ENCODE measurements at regions not wholly inside any gene's neighbourhood (a gene's known extent, or its start where the extent isn't known, plus 50 kb on each side); places are given as distances from the start of the nearest gene placed in this dataset.

DNA sequence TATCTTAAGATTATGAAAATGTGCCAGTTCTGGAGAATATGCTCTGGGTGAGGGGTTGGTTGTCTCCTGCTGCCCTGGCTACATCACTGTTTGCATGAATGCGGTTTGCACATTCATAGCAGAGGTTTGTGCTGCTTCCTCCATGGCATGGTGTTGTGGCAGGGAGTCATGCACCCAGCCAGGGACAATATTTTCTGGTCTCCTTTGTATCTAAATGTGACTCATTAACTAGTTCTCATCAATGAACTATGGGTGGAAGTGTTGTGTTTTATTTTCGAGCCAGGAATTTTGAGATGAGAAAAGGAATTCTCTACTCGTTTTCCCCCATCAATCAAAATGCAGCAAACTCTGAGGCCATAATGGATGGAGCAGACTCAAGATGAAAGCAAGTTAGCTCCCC is 527.3 kb downstream of the SNAPC1 start:
- in situ Hi-C loops (cut with MboI; ENCODE audit: low sequenced_read_pairs in 4 of 4), result no loop called here

DNA sequence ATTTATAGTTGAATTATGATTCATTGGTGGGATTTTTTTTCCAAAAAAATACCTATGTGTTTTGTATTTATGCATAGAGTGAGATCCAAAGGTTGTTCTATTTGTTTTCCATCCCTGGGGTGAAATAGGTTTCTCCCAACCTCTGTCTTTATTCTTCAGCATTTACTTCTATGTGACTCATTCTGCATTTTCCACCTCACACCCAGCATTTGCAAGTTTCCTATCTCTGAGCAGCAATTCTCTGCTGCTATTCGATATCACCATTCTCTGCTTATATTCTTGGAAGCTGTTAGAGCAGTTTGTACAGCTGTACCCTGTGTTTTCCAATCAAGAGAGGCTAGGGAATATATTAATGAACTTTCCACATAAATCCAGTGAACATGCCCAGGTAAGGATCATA is 538.9 kb downstream of the SNAPC1 start:
- TF ChIP-seq, protein P1, sequence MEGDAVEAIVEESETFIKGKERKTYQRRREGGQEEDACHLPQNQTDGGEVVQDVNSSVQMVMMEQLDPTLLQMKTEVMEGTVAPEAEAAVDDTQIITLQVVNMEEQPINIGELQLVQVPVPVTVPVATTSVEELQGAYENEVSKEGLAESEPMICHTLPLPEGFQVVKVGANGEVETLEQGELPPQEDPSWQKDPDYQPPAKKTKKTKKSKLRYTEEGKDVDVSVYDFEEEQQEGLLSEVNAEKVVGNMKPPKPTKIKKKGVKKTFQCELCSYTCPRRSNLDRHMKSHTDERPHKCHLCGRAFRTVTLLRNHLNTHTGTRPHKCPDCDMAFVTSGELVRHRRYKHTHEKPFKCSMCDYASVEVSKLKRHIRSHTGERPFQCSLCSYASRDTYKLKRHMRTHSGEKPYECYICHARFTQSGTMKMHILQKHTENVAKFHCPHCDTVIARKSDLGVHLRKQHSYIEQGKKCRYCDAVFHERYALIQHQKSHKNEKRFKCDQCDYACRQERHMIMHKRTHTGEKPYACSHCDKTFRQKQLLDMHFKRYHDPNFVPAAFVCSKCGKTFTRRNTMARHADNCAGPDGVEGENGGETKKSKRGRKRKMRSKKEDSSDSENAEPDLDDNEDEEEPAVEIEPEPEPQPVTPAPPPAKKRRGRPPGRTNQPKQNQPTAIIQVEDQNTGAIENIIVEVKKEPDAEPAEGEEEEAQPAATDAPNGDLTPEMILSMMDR (IDR thresholded peaks at IDR 0.05 in 4 of 5, conservative IDR thresholded peaks at IDR 0.05 in 1 of 5), result no peak
- no peak for TF ChIP-seq POLR2A (IDR thresholded peaks at IDR 0.05)
- Histone ChIP-seq H3K4me1 (no peaks in the 10 kb centered on the region), H3K27me3 (no peaks in the 10 kb centered on the region), H3K36me3 (no peaks in the 10 kb centered on the region), H3K9me3 (no peaks in the 10 kb centered on the region), H3K4me3 (no peak overlapping the region), H3K27ac (no peak overlapping the region)
- DNase-seq, result no peak
- no peak for ATAC-seq
- in situ Hi-C loops (cut with MboI; ENCODE audit: low sequenced_read_pairs in 4 of 4) (no loop called here), intact Hi-C loops (cut with DNase I; ENCODE audit: low total_unique reads) (no loop called here)

More for the DNA sequence above, 527.3 kb downstream of the SNAPC1 start:
- Histone ChIP-seq H3K27me3 (no peaks in the 10 kb centered on the region), H3K36me3 (no peaks in the 10 kb centered on the region), H3K9me3 (no peaks in the 10 kb centered on the region), H3K4me1 (no peaks in the 10 kb centered on the region), H3K4me3 (no peak overlapping the region), H3K27ac (no peak overlapping the region)
- intact Hi-C loops (cut with DNase I; ENCODE audit: low total_unique reads), result no loop called here
- ATAC-seq, result no peak
- DNase-seq, result no peak
- TF ChIP-seq, protein P1 (IDR thresholded peaks at IDR 0.05 in 4 of 5, conservative IDR thresholded peaks at IDR 0.05 in 1 of 5), result no peak
- TF ChIP-seq POLR2A (IDR thresholded peaks at IDR 0.05), result no peak

DNA sequence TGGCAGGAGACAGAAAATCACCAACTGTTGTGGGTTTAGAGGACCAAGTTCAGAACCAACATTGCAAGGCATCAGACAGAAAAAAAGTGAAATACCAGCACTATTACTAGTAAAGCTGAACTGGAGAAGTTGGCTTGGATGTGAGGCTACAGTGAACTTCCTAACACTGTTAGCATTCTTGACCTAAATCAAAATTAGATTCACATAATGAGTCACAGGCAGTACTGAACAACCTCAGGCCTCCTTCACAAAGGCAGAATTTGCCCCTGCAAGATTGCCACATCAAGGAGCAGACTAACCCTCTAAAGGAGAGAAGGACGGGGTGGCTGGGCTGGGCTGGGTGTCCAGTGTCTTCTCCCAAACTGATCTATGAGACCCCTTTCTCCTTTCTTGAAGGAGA is 539.7 kb downstream of the SNAPC1 start:
- no peak overlapping the region for H3K4me3 ChIP-seq
- ATAC-seq, result no peak
- no peaks in the 10 kb centered on the region for H3K9me3 ChIP-seq
- no peaks in the 10 kb centered on the region for H3K4me1 ChIP-seq
- H3K27me3 ChIP-seq, result no peaks in the 10 kb centered on the region
- intact Hi-C loops (cut with DNase I; ENCODE audit: low total_unique reads) (no loop called here), in situ Hi-C loops (cut with MboI; ENCODE audit: low sequenced_read_pairs in 4 of 4) (no loop called here)
- no peaks in the 10 kb centered on the region for H3K36me3 ChIP-seq
- no peak overlapping the region for H3K27ac ChIP-seq
- DNase-seq, result no peak
- TF ChIP-seq POLR2A (IDR thresholded peaks at IDR 0.05), result no peak
- TF ChIP-seq, protein P1 (IDR thresholded peaks at IDR 0.05 in 4 of 5, conservative IDR thresholded peaks at IDR 0.05 in 1 of 5), result no peak

DNA sequence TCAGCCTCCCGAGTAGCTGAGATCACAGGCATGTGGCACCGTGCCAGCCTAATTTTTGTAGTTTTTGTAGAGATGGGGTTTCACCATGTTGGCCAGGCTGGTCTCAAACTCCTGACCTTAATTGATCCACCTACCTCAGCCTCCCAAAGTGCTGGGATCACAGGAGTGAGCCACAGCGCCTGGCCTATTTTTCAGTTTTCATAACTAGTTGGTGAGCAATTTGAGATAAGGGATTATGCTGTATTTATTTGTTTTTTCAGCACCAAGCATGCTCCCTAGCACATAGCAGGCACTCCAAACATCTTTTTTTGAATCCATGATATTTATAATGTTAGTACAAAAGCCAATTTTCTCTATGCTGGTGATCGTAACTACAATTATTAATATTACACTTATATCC is 541.2 kb downstream of the SNAPC1 start:
- in situ Hi-C loops (cut with MboI; ENCODE audit: low sequenced_read_pairs in 4 of 4), result no loop called here

DNA sequence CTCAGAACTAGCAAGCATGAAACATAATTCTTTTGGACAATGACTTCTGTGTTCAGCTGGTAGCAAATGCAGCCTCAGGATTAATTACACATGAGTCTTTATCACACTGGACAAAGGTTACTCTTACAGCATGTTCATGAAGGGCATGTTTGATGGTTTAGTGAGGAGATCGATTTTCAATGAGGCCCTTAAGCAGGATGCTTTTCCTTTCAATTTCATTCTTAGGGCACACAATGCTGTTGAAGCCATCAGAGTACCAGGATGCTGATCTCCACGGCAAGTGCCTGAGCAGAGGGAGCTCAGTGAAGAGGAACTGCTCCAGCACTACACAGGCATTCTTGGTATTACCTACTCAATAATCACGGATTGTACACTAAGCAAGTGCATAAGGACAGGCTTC is 542.0 kb downstream of the SNAPC1 start:
- no peak for TF ChIP-seq POLR2A (IDR thresholded peaks at IDR 0.05)
- TF ChIP-seq, protein P1 (IDR thresholded peaks at IDR 0.05 in 4 of 5, conservative IDR thresholded peaks at IDR 0.05 in 1 of 5), result no peak
- intact Hi-C loops (cut with DNase I; ENCODE audit: low total_unique reads), result no loop called here
- Histone ChIP-seq H3K4me1 (no peaks in the 10 kb centered on the region), H3K9me3 (no peaks in the 10 kb centered on the region), H3K4me3 (no peak overlapping the region), H3K36me3 (no peaks in the 10 kb centered on the region), H3K27ac (no peak overlapping the region), H3K27me3 (no peaks in the 10 kb centered on the region)
- DNase-seq (no peak), ATAC-seq (no peak)
- in situ Hi-C loops (cut with MboI; ENCODE audit: low sequenced_read_pairs in 4 of 4), result no loop called here

More for the DNA sequence above, 541.2 kb downstream of the SNAPC1 start:
- Histone ChIP-seq H3K4me3 (no peak overlapping the region), H3K36me3 (no peaks in the 10 kb centered on the region), H3K27me3 (no peaks in the 10 kb centered on the region), H3K27ac (no peak overlapping the region), H3K4me1 (no peaks in the 10 kb centered on the region), H3K9me3 (no peaks in the 10 kb centered on the region)
- TF ChIP-seq, protein P1 (IDR thresholded peaks at IDR 0.05 in 4 of 5, conservative IDR thresholded peaks at IDR 0.05 in 1 of 5), result no peak
- TF ChIP-seq POLR2A (IDR thresholded peaks at IDR 0.05), result no peak
- ATAC-seq (no peak), DNase-seq (no peak)
- intact Hi-C loops (cut with DNase I; ENCODE audit: low total_unique reads), result no loop called here
